ENCODE measurements at regions not wholly inside any gene's neighbourhood (a gene's known extent, or its start where the extent isn't known, plus 50 kb on each side); places are given as distances from the start of the nearest gene placed in this dataset.

DNA sequence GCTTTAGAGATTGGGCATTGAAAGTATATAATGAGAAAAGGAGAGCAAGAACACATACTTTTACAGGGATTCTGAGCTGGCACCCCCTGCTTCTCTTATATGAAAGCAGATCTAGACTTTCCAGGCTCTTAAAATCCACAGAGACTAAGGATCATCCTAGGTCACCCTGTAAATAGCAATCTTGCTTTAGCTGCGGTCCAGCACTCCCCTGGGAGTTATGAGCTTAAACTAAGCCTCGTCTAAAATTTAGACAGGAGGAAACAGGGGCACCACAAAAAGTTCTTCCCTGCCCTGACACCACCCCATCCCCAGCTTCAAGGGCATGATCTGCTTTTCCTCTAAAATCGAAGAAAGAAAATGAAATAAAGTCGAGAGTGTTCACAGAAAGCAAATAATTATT lies 143.3 kb upstream of the KCNIP4 start:
- no peak overlapping the region for H3K4me3 Mint-ChIP-seq
- Histone ChIP-seq H3K27me3 (ENCODE audit: control insufficient read depth, insufficient read depth, low read length, poor library complexity, severe bottlenecking) (no peaks in the 10 kb centered on the region), H3K4me3 (ENCODE audit: low read length) (no peak overlapping the region), H3K27ac (ENCODE audit: low read depth, low read length) (no peak overlapping the region), H3K36me3 (ENCODE audit: control insufficient read depth, insufficient read depth, low read length) (no peaks in the 10 kb centered on the region), H3K4me1 (ENCODE audit: control insufficient read depth, insufficient read depth, low read length) (no peaks in the 10 kb centered on the region), H3K9ac (ENCODE audit: extremely low read depth, low read length, poor library complexity, severe bottlenecking) (no peak overlapping the region), H3K9me3 (ENCODE audit: control insufficient read depth, low read length) (no peaks in the 10 kb centered on the region)
- no peak overlapping the region for H3K27ac Mint-ChIP-seq
- H3K36me3 Mint-ChIP-seq (ENCODE audit: low read depth), result no peaks in the 10 kb centered on the region
- H3K27me3 Mint-ChIP-seq (ENCODE audit: insufficient read depth), result peaks cover 3% of the 10 kb centered on the region
- no peak for DNase-seq
- H3K9me3 Mint-ChIP-seq, result peaks cover 6% of the 10 kb centered on the region
- peaks cover 5% of the 10 kb centered on the region for H3K4me1 Mint-ChIP-seq
- TF ChIP-seq CTCF (conservative IDR thresholded peaks at IDR 0.05), result no peak
- 90 to 100% methylated on average over 1 to 4 of the region's 4 CpGs for WGBS, 2 experiments (ENCODE audit: insufficient coverage in 1 of 2, insufficient read length in 1 of 2)

DNA sequence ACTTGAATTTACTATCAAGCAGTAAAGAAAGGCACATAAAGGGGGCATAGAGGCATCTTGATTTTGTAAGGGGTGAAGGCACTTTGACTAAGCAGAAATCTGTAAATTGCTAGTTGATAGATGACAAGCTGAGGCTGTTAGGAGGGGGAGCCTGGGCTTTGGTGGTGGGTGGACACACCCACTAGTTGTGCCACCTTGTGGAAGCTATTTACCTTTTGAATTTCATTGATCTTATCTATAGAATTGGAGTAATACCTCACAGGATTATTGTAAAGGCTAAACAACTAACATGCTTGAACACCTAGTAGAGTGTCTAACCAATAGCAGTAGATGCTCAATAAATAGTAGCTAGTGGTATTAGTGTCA lies 142.8 kb upstream of the KCNIP4 start:
- Mint-ChIP-seq H3K9me3 (peaks cover 12% of the 10 kb centered on the region), H3K27me3 (ENCODE audit: insufficient read depth) (peaks cover 3% of the 10 kb centered on the region), H3K27ac (no peak overlapping the region), H3K36me3 (ENCODE audit: low read depth) (no peaks in the 10 kb centered on the region), H3K4me1 (peaks cover 5% of the 10 kb centered on the region), H3K4me3 (no peak overlapping the region)
- Histone ChIP-seq H3K4me1 (ENCODE audit: control insufficient read depth, insufficient read depth, low read length) (no peaks in the 10 kb centered on the region), H3K4me3 (ENCODE audit: low read length) (no peak overlapping the region), H3K27ac (ENCODE audit: low read depth, low read length) (no peak overlapping the region), H3K36me3 (ENCODE audit: control insufficient read depth, insufficient read depth, low read length) (no peaks in the 10 kb centered on the region), H3K9ac (ENCODE audit: extremely low read depth, low read length, poor library complexity, severe bottlenecking) (no peak overlapping the region), H3K9me3 (ENCODE audit: control insufficient read depth, low read length) (peaks cover 5% of the 10 kb centered on the region), H3K27me3 (ENCODE audit: control insufficient read depth, insufficient read depth, low read length, poor library complexity, severe bottlenecking) (no peaks in the 10 kb centered on the region)
- TF ChIP-seq CTCF (conservative IDR thresholded peaks at IDR 0.05), result peak; percentile 51
- DNase-seq, result peak; percentile 53

DNA sequence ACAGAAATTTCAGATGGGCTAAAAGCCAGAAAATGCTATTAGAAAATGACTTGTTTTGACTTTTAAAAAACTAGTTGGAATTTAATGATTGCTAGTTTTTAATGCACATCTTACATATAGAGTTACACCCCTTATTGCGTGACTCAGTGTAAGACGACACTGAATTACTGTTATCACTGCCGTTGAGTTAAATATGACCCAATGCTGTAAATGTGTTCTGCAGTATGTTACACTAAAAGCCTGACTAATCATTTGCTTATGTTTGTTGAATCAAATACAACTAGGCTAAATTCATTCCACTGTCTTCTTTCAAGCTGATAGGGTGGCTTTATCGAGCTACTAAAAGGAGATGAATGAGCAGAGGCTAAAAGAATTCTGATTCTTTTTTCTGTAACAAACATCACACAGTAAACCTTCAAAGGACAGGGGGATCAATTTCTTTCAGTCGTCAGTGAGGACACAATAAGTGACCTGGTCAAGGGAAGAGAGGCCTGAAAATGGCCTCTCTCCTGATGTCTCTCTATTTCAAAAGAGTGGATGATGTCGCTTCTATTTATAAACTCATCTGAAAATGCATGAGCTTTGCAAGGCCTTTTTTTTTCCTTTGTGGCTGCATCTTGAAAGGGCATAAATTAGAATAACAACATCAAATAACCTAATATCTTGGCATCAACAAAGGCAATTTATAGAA lies 142.2 kb upstream of the KCNIP4 start:
- Histone ChIP-seq H3K27me3 (ENCODE audit: control insufficient read depth, insufficient read depth, low read length, poor library complexity, severe bottlenecking) (no peaks in the 10 kb centered on the region), H3K4me1 (ENCODE audit: control insufficient read depth, insufficient read depth, low read length) (no peaks in the 10 kb centered on the region), H3K27ac (ENCODE audit: low read depth, low read length) (peak overlapping the region; percentile 36), H3K4me3 (ENCODE audit: low read length) (no peak overlapping the region), H3K9me3 (ENCODE audit: control insufficient read depth, low read length) (peaks cover 10% of the 10 kb centered on the region), H3K36me3 (ENCODE audit: control insufficient read depth, insufficient read depth, low read length) (no peaks in the 10 kb centered on the region), H3K9ac (ENCODE audit: extremely low read depth, low read length, poor library complexity, severe bottlenecking) (no peak overlapping the region)
- peaks cover 5% of the 10 kb centered on the region for H3K4me1 Mint-ChIP-seq
- H3K36me3 Mint-ChIP-seq (ENCODE audit: low read depth), result no peaks in the 10 kb centered on the region
- H3K4me3 Mint-ChIP-seq, result no peak overlapping the region
- 71 to 88% methylated on average over 1 to 6 of the region's 6 CpGs for WGBS, 2 experiments (ENCODE audit: insufficient coverage in 1 of 2, insufficient read length in 1 of 2)
- TF ChIP-seq CTCF (conservative IDR thresholded peaks at IDR 0.05), result no peak
- H3K27me3 Mint-ChIP-seq (ENCODE audit: insufficient read depth), result no peaks in the 10 kb centered on the region
- DNase-seq, result no peak
- H3K27ac Mint-ChIP-seq, result no peak overlapping the region
- H3K9me3 Mint-ChIP-seq, result peaks cover 17% of the 10 kb centered on the region

Measured in endodermal cell (in vitro differentiated cells).